BE2C (cell line): ENCODE measurements at regions not wholly inside any gene's neighbourhood (a gene's known extent, or its start where the extent isn't known, plus 50 kb on each side); places are given as distances from the start of the nearest gene placed in this dataset.

ENCODE experiments used
- DNase-seq: peaks from one replicate; pipeline ENCODE4 v3.0.0-alpha.2; 2020
- H3K27me3 ChIP-seq: fragments of 250-450 bp; sonication (Bioruptor Pico); 2 replicates; pipeline ENCODE4 v1.5.1; 2020; ENCODE audit warnings: mild to moderate bottlenecking
- H3K36me3 ChIP-seq: fragments of 250-450 bp; sonication (Bioruptor Pico); 2 replicates; pipeline ENCODE4 v1.5.1; 2020; ENCODE audit warnings: mild to moderate bottlenecking
- H3K4me1 ChIP-seq: fragments of 250-450 bp; sonication (Bioruptor Pico); 2 replicates; pipeline ENCODE4 v1.5.1; 2020
- H3K4me3 ChIP-seq: 2 replicates; pipeline ENCODE4 v1.5.1; 2011; ENCODE audit warnings: low read depth, low read length
- H3K9me3 ChIP-seq: fragments of 250-450 bp; sonication (Bioruptor Pico); 2 replicates; pipeline ENCODE4 v1.5.1; 2020
- TF ChIP-seq, protein P1 (sequence below): IDR thresholded peaks from 2 replicates; pipeline ENCODE4 v1.5.1; 2012; ENCODE audit warnings: mild to moderate bottlenecking, low read depth, low read length

DNA sequence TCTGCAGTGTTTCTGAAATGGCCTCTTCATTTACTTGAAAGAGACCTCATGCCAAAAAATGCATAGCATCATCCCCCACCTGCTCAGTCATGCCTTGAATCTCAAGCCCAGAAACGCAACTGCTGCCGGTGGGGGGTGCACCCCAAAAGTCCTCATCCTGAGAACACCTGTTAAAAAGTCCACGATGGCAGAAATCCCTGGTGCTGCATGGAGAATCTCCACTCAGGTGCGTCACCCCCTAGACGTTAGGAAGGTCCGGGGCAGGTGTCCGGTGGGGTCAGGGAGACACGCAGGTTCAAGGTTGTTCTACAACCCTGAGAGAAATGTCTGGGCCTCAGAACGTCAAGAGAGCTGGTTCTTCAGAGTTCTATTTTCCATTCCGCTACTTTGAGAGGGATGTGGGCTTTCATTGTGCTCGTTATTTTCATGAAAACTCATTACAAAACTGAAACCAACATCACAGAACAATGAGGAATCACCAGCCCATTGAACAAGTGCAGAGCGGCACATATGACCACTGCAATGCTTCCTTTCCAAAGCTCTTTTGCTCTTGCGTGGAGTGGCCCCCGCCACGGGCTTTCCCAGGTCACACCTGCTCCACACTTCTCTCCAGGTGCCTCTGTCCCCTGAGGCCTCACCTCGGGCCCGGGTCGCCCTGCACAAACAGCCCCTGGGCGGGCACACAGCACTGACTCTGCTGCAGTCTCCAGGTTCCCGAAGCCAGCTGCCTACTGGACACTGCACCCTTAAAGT lies 201.9 kb downstream of the TOMM20 start:
- Histone ChIP-seq H3K4me1 (no peaks in the 10 kb centered on the region), H3K36me3 (no peaks in the 10 kb centered on the region), H3K4me3 (no peak overlapping the region), H3K9me3 (no peaks in the 10 kb centered on the region), H3K27me3 (no peaks in the 10 kb centered on the region)
- TF ChIP-seq, protein P1, sequence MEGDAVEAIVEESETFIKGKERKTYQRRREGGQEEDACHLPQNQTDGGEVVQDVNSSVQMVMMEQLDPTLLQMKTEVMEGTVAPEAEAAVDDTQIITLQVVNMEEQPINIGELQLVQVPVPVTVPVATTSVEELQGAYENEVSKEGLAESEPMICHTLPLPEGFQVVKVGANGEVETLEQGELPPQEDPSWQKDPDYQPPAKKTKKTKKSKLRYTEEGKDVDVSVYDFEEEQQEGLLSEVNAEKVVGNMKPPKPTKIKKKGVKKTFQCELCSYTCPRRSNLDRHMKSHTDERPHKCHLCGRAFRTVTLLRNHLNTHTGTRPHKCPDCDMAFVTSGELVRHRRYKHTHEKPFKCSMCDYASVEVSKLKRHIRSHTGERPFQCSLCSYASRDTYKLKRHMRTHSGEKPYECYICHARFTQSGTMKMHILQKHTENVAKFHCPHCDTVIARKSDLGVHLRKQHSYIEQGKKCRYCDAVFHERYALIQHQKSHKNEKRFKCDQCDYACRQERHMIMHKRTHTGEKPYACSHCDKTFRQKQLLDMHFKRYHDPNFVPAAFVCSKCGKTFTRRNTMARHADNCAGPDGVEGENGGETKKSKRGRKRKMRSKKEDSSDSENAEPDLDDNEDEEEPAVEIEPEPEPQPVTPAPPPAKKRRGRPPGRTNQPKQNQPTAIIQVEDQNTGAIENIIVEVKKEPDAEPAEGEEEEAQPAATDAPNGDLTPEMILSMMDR, result no peak
- no peak for DNase-seq

GRCh38 chr1:234926264-234926558 lies 202.4 kb downstream of the TOMM20 start:
- Histone ChIP-seq H3K27me3 (no peaks in the 10 kb centered on the region), H3K4me1 (no peaks in the 10 kb centered on the region), H3K4me3 (no peak overlapping the region), H3K36me3 (no peaks in the 10 kb centered on the region), H3K9me3 (no peaks in the 10 kb centered on the region)
- TF ChIP-seq, protein P1, result no peak
- DNase-seq, result no peak

DNA sequence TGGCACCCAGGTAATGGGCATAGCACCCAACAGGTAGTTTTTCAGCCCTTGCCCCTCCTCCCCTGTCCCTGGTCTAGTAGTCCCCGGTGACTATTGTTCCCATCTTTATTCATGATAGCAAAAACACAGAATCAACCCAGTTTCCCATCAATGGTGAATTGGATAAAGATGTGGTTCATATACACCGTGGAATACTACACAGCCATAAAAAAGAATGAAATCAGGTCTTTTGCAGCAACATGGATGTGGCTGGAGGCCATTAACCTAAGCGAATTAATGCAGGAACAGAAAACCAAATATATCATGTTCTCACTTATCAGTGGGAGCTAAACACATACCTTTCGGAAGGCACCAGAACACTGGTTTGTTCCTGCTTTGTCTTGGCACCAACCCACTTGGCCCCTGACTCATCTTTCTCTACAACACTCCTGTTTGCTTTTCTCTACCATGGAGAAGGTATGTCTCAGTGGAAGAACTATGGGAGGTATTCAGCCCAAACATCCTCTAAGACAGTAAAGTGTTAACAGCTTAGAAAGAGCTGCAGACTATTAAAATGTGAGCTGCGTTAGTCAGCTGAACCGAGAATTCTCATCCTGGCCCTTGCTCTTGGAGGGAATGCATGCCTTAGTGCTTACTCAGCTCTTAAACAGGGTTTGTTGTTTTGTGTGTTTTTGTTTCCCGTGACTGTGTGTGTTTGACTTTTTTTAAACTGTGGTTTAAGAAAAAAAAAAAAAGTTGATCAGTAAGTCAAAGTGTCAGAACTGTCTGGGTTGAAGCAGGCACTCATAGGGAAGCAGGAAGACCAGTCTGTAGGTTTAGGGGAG lies 203.0 kb downstream of the TOMM20 start:
- no peaks in the 10 kb centered on the region for H3K36me3 ChIP-seq
- TF ChIP-seq, protein P1, result no peak
- DNase-seq, result no peak
- no peaks in the 10 kb centered on the region for H3K27me3 ChIP-seq
- no peak overlapping the region for H3K4me3 ChIP-seq
- H3K9me3 ChIP-seq, result no peaks in the 10 kb centered on the region
- no peaks in the 10 kb centered on the region for H3K4me1 ChIP-seq

DNA sequence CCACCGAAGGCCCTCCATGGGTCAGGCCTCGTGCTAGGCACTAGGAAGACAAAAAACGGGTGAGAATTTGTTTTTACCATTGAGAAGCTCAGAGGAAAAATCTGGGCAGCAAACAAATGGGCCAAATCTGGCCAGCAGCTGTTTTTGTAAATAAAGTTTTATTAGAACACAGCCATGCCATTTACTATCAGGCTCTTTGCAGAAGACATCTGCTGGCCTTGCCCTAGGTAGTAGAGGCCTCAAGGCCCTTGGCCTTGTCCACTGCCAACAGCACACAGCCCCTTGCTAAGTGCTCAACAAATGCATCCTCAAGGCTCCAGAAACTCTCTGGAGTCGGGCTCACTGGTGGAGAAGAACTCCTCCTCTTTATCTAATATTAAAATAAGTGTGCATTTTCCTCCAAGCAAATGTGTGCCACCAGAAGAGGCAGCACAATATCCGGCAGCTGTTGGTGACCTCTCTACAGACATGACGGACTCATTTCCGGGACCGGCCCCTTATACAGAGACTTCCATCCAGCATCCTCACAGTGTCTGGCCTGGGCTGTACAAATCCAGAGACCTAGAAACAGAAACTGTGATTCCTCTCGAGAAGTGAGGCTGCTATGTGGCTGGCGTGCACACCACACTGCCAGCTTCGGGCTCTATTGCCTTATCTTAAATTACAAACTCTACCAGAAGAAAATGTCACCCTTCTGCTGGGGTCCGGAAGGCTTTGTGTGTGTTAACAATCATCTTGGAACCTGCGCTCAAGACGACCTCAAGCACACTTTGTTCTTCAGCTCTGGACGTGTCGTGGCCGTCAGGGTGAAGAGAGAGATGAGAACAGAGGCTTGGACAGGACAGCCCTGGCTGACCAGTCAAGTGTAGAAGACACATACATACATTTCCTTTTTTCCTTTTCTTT lies 203.9 kb downstream of the TOMM20 start:
- H3K36me3 ChIP-seq, result no peaks in the 10 kb centered on the region
- no peaks in the 10 kb centered on the region for H3K4me1 ChIP-seq
- no peaks in the 10 kb centered on the region for H3K9me3 ChIP-seq
- no peak overlapping the region for H3K4me3 ChIP-seq
- TF ChIP-seq, protein P1, result no peak
- no peak for DNase-seq
- H3K27me3 ChIP-seq, result no peaks in the 10 kb centered on the region

GRCh38 chr1:234923626-234924025 lies 205.0 kb downstream of the TOMM20 start:
- no peaks in the 10 kb centered on the region for H3K36me3 ChIP-seq

More at GRCh38 chr1:234923626-234924025, 205.0 kb downstream of the TOMM20 start:
- TF ChIP-seq, protein P1, result no peak
- Histone ChIP-seq H3K4me1 (no peaks in the 10 kb centered on the region), H3K27me3 (no peaks in the 10 kb centered on the region), H3K9me3 (no peaks in the 10 kb centered on the region), H3K4me3 (no peak overlapping the region)
- no peak for DNase-seq
